Adrenal gland (tissue), 5 donors: ENCODE measurements at regions not wholly inside any gene's neighbourhood (a gene's known extent, or its start where the extent isn't known, plus 50 kb on each side); places are given as distances from the start of the nearest gene placed in this dataset.

ENCODE experiments used
- POLR2A ChIP-seq, 2 donors: fragments of 450-650 bp; IDR thresholded peaks; one replicate each; pipeline ENCODE4 v1.6.1; 2017; ENCODE audit warnings: antibody characterized with exemption in 2 of 2, mild to moderate bottlenecking in 2 of 2, moderate library complexity in 1 of 2
- TF ChIP-seq, protein P1 (sequence below), 6 experiments: fragments of 450-650 bp in 4 of 6; fragments of 200-600 bp in 2 of 6; sonication (generic) in 1 of 6; IDR thresholded peaks; 1 replicate in 5 of 6; 2 replicates in 1 of 6; pipeline versions ENCODE4 v1.5.1 to v1.8.0; 2016 to 2021; ENCODE audit warnings: antibody characterized with exemption in 6 of 6, mild to moderate bottlenecking in 2 of 6, moderate library complexity in 1 of 6
- donor health status: DM: no; HTN: no; CAD: no.

DNA sequence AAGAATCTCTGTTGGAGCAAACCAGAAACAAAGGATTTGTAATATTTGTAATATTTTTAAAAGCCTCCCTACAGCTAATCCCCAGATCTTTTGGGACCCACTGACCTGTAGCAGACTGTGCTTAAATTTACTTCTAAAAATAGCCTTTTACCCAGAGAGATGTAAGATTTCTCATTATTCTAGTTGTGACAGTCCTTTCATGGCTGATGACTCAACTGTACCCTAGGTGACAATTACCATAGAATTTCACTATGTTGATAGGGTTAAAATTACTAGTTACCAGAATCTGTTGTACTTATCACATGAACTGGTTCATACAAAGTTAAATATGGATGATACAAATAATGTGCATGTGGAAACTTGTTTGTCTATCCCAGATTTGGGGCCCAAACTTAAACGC is 543.9 kb upstream of the SEMA6A start:
- TF ChIP-seq POLR2A (IDR thresholded peaks at IDR 0.05): no peak
- TF ChIP-seq, protein P1, sequence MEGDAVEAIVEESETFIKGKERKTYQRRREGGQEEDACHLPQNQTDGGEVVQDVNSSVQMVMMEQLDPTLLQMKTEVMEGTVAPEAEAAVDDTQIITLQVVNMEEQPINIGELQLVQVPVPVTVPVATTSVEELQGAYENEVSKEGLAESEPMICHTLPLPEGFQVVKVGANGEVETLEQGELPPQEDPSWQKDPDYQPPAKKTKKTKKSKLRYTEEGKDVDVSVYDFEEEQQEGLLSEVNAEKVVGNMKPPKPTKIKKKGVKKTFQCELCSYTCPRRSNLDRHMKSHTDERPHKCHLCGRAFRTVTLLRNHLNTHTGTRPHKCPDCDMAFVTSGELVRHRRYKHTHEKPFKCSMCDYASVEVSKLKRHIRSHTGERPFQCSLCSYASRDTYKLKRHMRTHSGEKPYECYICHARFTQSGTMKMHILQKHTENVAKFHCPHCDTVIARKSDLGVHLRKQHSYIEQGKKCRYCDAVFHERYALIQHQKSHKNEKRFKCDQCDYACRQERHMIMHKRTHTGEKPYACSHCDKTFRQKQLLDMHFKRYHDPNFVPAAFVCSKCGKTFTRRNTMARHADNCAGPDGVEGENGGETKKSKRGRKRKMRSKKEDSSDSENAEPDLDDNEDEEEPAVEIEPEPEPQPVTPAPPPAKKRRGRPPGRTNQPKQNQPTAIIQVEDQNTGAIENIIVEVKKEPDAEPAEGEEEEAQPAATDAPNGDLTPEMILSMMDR (IDR thresholded peaks at IDR 0.05): no peak
